Memory B cell (primary cell): ENCODE measurements at regions not wholly inside any gene's neighbourhood (a gene's known extent, or its start where the extent isn't known, plus 50 kb on each side); places are given as distances from the start of the nearest gene placed in this dataset.
"Not testable (repeated sequence)": the region's sequence is repeated elsewhere in the genome, so short reads cannot be mapped to it uniquely, and the experiment has no call there.

Experiments used
- ATAC-seq: fragments of 150-1000 bp; cut with Tn5 transposase; 2 replicates; pipeline ENCODE4 v1.10.0; 2021; ENCODE audit warnings: low read depth, mild to moderate bottlenecking, moderate library complexity
- DNase-seq, 2 donors: peaks; one replicate each; pipeline ENCODE4 v3.0.0; 2022; ENCODE audit warnings: low spot score in 2 of 2
- H3K27ac Mint-ChIP-seq: one replicate; pipeline ENCODE4 v1.8.0; 2022; ENCODE audit warnings: mild to moderate bottlenecking, moderate library complexity, mixed read lengths
- H3K27me3 Mint-ChIP-seq: one replicate; pipeline ENCODE4 v1.8.0; 2022; ENCODE audit warnings: mixed read lengths
- H3K36me3 Mint-ChIP-seq: one replicate; pipeline ENCODE4 v1.8.0; 2022; ENCODE audit warnings: mild to moderate bottlenecking, mixed read lengths
- H3K4me1 Mint-ChIP-seq: one replicate; pipeline ENCODE4 v1.8.0; 2022; ENCODE audit warnings: mixed read lengths
- H3K4me3 Mint-ChIP-seq: one replicate; pipeline ENCODE4 v1.8.0; 2022; ENCODE audit warnings: mild to moderate bottlenecking, moderate library complexity, mixed read lengths
- H3K9me3 Mint-ChIP-seq: one replicate; pipeline ENCODE4 v1.8.0; 2022; ENCODE audit warnings: mixed read lengths

GRCh38 chr17:77829843-77830799 is 128.4 kb upstream of the TNRC6C start:
- Mint-ChIP-seq H3K4me3 (no peak overlapping the region), H3K27me3 (peaks cover 18% of the 10 kb centered on the region), H3K4me1 (peaks cover 14% of the 10 kb centered on the region), H3K36me3 (no peaks in the 10 kb centered on the region), H3K27ac (no peak overlapping the region), H3K9me3 (peaks cover 2% of the 10 kb centered on the region)
- DNase-seq, result no peak
- no peak for ATAC-seq

- no peak for ATAC-seq
- Mint-ChIP-seq H3K36me3 (no peaks in the 10 kb centered on the region), H3K4me3 (no peak overlapping the region), H3K27ac (no peak overlapping the region), H3K27me3 (peaks cover 20% of the 10 kb centered on the region), H3K4me1 (peaks cover 14% of the 10 kb centered on the region), H3K9me3 (peaks cover 2% of the 10 kb centered on the region)
- no peak for DNase-seq
These were observed 127.6 kb upstream of the TNRC6C start for GRCh38 chr17:77830816-77831473.

GRCh38 chr17:77831474-77832179 is 126.9 kb upstream of the TNRC6C start:
- H3K9me3 Mint-ChIP-seq, result peaks cover 2% of the 10 kb centered on the region
- H3K4me3 Mint-ChIP-seq, result no peak overlapping the region
- peaks cover 14% of the 10 kb centered on the region for H3K4me1 Mint-ChIP-seq
- no peaks in the 10 kb centered on the region for H3K36me3 Mint-ChIP-seq
- H3K27me3 Mint-ChIP-seq, result peaks cover 22% of the 10 kb centered on the region
- no peak for ATAC-seq
- DNase-seq, result no peak
- no peak overlapping the region for H3K27ac Mint-ChIP-seq

DNA sequence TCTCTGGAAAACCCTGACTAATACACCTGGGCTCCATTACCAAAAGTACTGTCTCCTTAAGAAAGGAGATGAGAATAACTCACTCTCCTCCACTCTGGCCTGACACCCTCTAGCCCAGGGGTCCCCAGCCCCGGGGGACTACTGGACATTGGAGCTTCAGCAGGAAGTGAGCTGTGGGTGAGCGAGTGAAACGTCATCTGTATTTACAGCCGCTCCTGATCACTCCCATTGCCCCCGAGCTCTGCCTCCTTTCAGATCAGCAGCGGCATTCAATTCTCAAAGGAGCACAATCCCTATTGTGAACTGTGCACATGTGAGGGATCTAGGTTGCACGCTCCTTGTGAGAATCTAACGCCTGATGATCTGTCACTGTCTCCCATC is 126.3 kb upstream of the TNRC6C start:
- H3K36me3 Mint-ChIP-seq, result no peaks in the 10 kb centered on the region
- H3K27ac Mint-ChIP-seq, result no peak overlapping the region
- DNase-seq (no peak), ATAC-seq (no peak)
- peaks cover 22% of the 10 kb centered on the region for H3K27me3 Mint-ChIP-seq
- peaks cover 14% of the 10 kb centered on the region for H3K4me1 Mint-ChIP-seq
- H3K4me3 Mint-ChIP-seq, result no peak overlapping the region
- H3K9me3 Mint-ChIP-seq, result peaks cover 2% of the 10 kb centered on the region

DNA sequence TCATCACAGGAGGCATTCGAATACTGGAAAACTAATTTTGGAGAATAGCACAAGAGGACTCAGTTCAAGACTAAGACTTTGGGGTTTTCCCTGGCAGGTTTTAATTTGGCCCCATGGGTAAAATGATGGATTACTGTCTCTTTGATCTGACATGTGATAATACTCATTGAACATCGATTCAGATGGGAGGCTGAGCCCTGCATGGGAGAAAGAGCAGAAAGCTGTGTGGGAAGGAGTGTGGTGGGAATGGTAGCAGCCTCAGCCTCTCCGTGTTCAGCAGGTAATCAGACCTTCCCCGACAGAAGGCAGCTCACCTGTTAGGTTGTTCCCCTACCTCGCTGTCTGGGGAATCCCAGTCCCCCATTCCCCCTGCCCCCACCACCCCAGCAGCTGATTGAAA is 124.7 kb upstream of the TNRC6C start:
- H3K27ac Mint-ChIP-seq, result no peak overlapping the region
- H3K36me3 Mint-ChIP-seq, result no peaks in the 10 kb centered on the region
- no peak for DNase-seq
- peaks cover 27% of the 10 kb centered on the region for H3K27me3 Mint-ChIP-seq
- no peak for ATAC-seq
- H3K4me1 Mint-ChIP-seq, result peaks cover 9% of the 10 kb centered on the region
- no peak overlapping the region for H3K4me3 Mint-ChIP-seq
- H3K9me3 Mint-ChIP-seq, result no peaks in the 10 kb centered on the region

DNA sequence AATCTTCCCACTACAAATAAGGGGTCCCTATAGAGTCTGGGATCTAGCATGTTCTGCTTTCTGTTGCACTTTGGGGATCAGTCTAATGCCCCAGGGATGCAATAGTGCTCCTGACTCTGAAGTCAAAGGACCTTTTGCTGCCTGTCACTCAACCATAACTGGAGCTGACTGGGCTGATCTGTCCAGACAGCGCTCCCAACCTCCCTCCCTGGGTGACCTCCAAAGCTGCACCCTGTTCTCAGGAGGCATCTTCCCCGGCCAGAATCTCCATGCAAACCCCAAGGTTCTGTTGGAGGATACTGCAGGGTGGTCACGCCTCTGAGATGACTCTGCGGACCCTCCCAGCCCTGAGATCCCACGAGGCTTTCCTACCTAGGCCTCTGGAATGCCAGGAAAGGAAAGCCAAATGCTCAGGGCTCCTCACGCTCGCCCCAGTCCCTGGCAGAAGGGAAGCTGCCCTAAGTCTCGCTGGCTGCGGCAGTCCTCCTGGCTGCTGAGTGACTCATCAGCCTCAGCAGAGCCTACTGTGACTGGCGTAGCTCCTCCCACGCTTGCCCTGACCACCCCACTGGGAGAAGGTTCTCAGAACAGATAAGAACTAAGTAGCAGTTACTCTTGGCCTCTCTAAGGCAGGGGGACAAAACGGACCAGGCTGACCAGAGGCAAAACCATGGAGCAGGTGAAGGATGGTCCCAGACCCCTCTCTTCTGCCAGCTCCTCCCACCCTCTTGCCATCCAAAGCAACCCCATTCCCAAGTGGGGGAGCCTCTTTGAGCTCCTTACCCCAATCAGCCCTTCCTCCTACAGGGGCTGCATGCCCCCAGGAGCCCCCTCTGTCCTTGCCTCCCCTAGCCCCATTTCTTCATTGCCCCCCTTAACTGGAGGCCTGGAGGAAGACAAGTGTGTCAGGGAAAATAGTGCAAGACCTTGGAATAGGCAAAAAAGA is 124.1 kb upstream of the TNRC6C start:
- Mint-ChIP-seq H3K27me3 (peaks cover 34% of the 10 kb centered on the region), H3K27ac (no peak overlapping the region), H3K4me1 (peaks cover 14% of the 10 kb centered on the region), H3K9me3 (no peaks in the 10 kb centered on the region), H3K4me3 (no peak overlapping the region), H3K36me3 (no peaks in the 10 kb centered on the region)
- DNase-seq, result no peak
- peak; percentile 62 for ATAC-seq

GRCh38 chr17:77836557-77837041 is 121.9 kb upstream of the TNRC6C start:
- Mint-ChIP-seq H3K27ac (no peak overlapping the region), H3K27me3 (peaks cover 42% of the 10 kb centered on the region), H3K36me3 (no peaks in the 10 kb centered on the region), H3K4me3 (no peak overlapping the region), H3K9me3 (no peaks in the 10 kb centered on the region), H3K4me1 (peaks cover 14% of the 10 kb centered on the region)
- ATAC-seq (no peak), DNase-seq (no peak)

GRCh38 chr17:77837072-77837471 is 121.4 kb upstream of the TNRC6C start:
- not testable (repeated sequence) for ATAC-seq, H3K27ac Mint-ChIP-seq, H3K9me3 Mint-ChIP-seq, H3K4me3 Mint-ChIP-seq, DNase-seq, H3K36me3 Mint-ChIP-seq
- peaks cover 43% of the 10 kb centered on the region for H3K27me3 Mint-ChIP-seq
- H3K4me1 Mint-ChIP-seq, result peaks cover 14% of the 10 kb centered on the region

DNA sequence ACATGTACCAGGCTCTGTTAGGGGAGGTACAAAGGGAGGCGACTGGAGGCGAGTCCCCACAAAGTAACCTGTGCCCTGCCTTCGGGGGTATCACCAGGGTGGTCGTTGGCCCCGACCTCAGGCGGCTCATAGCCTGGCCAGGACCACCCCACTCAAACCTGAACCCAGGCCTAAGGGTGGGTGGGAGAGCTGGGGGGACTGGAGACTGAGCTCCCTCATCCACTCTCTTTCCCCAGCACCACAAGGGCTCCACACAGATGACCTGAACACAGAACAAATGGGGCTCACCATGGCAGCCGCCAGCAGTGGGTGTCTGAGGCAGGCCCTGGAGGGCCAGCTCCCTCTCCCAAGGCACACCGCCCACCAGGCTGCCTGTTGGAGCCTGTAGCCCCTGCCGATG is 120.6 kb upstream of the TNRC6C start:
- ATAC-seq, result no peak
- H3K27me3 Mint-ChIP-seq, result peaks cover 43% of the 10 kb centered on the region
- peaks cover 22% of the 10 kb centered on the region for H3K4me1 Mint-ChIP-seq

DNA sequence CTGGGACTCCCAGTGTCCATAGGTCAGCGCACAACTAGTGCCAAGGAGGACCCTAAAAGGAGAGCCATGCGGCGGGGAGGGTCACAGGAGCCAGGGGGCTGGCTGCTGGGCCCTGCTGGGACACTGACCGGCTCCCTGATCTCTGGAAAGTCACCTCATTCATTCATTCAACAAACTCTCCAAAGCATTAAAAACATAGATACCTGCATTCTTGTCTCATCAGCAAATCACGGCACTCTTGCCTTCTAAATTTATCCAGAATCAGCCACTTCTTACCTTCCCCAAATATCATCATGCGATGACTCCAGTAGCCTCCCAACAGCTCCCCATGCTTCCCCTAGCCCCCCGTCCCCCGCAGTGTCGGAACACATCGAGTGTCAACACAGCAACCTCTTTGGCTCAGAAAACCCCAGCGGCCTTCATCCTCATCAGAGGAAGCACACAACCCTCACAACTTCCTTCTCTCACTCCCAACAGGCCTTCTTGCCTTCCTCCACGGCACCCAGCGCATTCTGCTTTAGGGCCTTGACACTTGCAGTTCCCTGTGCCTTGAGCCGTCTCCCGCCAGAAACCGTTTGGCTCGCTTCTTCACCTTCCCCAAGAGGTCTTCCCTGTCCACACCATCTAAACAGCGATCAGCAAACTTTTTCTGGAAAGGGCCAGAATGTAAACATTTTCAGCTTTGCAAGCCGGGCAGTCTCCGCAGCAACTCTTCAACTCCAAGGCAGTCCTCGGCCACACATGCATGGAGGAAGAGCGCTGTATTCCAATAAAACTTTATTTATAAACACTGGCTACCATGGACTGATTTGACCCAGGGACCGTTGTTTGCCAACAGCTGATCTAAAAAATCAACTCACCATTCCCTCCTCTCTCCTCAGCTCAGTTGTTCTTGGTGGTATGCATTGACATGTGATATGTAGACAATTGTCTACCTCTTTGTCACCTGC is 119.5 kb upstream of the TNRC6C start:
- ATAC-seq (no peak), DNase-seq (no peak)
- Mint-ChIP-seq H3K4me3 (no peak overlapping the region), H3K9me3 (no peaks in the 10 kb centered on the region), H3K27me3 (peaks cover 39% of the 10 kb centered on the region), H3K27ac (no peak overlapping the region), H3K36me3 (no peaks in the 10 kb centered on the region), H3K4me1 (peaks cover 26% of the 10 kb centered on the region)

More for the DNA sequence above, 120.6 kb upstream of the TNRC6C start:
- DNase-seq, result no peak
- no peaks in the 10 kb centered on the region for H3K9me3 Mint-ChIP-seq
- H3K4me3 Mint-ChIP-seq, result no peak overlapping the region
- no peak overlapping the region for H3K27ac Mint-ChIP-seq
- no peaks in the 10 kb centered on the region for H3K36me3 Mint-ChIP-seq

DNA sequence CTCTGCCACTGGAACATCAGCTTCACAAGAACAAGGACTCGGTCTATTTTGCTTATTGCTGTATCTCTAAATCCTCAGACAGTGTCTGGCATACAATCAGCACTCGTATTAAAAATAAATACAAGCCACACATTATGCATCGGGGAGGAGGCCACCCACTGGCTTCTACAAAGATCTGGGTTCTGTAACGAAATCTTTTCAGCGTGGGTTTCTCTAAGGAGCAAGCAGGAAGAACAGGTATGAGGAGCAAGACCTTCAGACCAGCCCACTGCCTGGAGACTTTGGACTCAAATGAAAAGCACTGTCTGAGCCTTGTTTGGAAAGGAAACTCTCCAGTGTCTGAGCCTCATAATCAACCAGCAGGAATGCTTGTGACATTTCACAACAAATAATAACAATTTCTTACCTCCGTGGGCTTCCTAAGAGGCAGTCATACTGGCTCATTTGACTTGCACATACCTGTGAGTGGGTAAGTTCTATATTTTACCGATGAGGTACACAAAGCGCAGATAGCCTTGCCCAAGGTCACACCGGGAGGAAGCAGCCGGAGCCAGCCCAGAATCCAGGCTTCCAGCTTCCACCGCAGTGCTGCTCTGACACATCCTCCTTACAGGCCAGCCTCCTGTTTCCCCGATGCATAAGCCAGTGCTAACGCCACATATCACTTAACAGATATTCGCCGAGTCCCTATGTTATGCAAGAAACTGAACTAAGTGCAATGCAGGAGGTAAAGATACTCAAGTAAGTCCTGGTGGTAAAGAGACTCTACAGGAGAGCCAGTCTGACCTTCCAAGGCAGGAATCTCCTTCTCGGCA is 118.6 kb upstream of the TNRC6C start:
- H3K4me1 Mint-ChIP-seq, result peaks cover 24% of the 10 kb centered on the region
- H3K9me3 Mint-ChIP-seq, result no peaks in the 10 kb centered on the region
- peaks cover 38% of the 10 kb centered on the region for H3K27me3 Mint-ChIP-seq
- ATAC-seq, result no peak
- no peak overlapping the region for H3K27ac Mint-ChIP-seq
- no peak for DNase-seq
- no peak overlapping the region for H3K4me3 Mint-ChIP-seq
- no peaks in the 10 kb centered on the region for H3K36me3 Mint-ChIP-seq
